Activated B cell treated with CpG ODN at 0.5 μM for 24 hours (primary cell): ENCODE measurements at regions not wholly inside any gene's neighbourhood (a gene's known extent, or its start where the extent isn't known, plus 50 kb on each side); places are given as distances from the start of the nearest gene placed in this dataset.

Experiments
- ATAC-seq: fragments of 200-7000 bp; cut with Tn5 transposase; one replicate; pipeline ENCODE4 v1.10.0; 2021; ENCODE audit warnings: low read depth, mild to moderate bottlenecking, moderate library complexity
- CTCF ChIA-PET: fragments of 350-600 bp; sonication (Branson Sonifier 250); formaldehyde crosslinking; loops from one replicate; lab custom pipeline; 2021; ENCODE audit warnings: antibody characterized with exemption; lab: Charles Lee
- POLR2A ChIA-PET: fragments of 350-600 bp; sonication (Branson Sonifier 250); formaldehyde crosslinking; loops from one replicate; lab custom pipeline; 2021; ENCODE audit warnings: antibody characterized with exemption; lab: Charles Lee
- DNase-seq: peaks from one replicate; pipeline ENCODE4 v3.0.0; 2022
- H3K27ac Mint-ChIP-seq: one replicate; pipeline ENCODE4 v1.8.0; 2020; ENCODE audit warnings: mixed read lengths
- H3K27me3 Mint-ChIP-seq: one replicate; pipeline ENCODE4 v1.8.0; 2021; ENCODE audit warnings: mixed read lengths
- H3K36me3 Mint-ChIP-seq: one replicate; pipeline ENCODE4 v1.8.0; 2021; ENCODE audit warnings: low read depth, mixed read lengths
- H3K4me1 Mint-ChIP-seq: one replicate; pipeline ENCODE4 v1.8.0; 2021; ENCODE audit warnings: mixed read lengths
- H3K4me3 Mint-ChIP-seq: one replicate; pipeline ENCODE4 v1.8.0; 2020; ENCODE audit warnings: mild to moderate bottlenecking, mixed read lengths
- H3K9me3 Mint-ChIP-seq: one replicate; pipeline ENCODE4 v1.8.0; 2020; ENCODE audit warnings: mixed read lengths
- intact Hi-C: fragments of 100-400 bp; cut with micrococcal nuclease; formaldehyde crosslinking; loops from one replicate; pipeline ENCODE4 v1.15.1; 2024
- TF ChIP-seq, protein P1 (sequence below): fragments of 200-600 bp; IDR thresholded peaks from one replicate; pipeline ENCODE4 v1.8.0; 2022; ENCODE audit warnings: antibody characterized with exemption, mild to moderate bottlenecking

DNA sequence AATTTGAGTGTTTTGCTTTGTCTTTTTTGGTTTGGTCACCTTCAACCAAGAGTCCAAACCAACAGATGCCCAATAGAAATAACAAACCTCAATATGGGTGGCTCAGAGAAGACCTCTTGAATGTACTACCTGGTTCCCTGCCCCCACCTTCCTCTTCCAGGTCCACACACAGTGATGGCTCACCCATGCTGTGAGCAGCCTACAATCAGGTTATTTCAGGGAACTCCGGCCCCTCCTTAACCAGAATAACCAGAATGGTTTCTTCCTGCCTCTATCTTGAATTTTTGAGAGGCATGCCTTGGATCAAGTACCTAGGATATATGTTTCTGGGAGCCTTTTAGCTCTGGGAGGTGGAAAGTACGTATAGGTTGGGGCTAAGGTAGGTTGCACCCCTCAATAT is 327.1 kb upstream of the PRDM1 start:
- ATAC-seq (no peak), DNase-seq (no peak)
- H3K36me3 Mint-ChIP-seq, result no peaks in the 10 kb centered on the region
- H3K4me1 Mint-ChIP-seq, result peaks cover 14% of the 10 kb centered on the region
- no peak overlapping the region for H3K4me3 Mint-ChIP-seq
- H3K9me3 Mint-ChIP-seq, result no peaks in the 10 kb centered on the region
- no peak overlapping the region for H3K27ac Mint-ChIP-seq
- peaks cover 3% of the 10 kb centered on the region for H3K27me3 Mint-ChIP-seq
- TF ChIP-seq, protein P1, sequence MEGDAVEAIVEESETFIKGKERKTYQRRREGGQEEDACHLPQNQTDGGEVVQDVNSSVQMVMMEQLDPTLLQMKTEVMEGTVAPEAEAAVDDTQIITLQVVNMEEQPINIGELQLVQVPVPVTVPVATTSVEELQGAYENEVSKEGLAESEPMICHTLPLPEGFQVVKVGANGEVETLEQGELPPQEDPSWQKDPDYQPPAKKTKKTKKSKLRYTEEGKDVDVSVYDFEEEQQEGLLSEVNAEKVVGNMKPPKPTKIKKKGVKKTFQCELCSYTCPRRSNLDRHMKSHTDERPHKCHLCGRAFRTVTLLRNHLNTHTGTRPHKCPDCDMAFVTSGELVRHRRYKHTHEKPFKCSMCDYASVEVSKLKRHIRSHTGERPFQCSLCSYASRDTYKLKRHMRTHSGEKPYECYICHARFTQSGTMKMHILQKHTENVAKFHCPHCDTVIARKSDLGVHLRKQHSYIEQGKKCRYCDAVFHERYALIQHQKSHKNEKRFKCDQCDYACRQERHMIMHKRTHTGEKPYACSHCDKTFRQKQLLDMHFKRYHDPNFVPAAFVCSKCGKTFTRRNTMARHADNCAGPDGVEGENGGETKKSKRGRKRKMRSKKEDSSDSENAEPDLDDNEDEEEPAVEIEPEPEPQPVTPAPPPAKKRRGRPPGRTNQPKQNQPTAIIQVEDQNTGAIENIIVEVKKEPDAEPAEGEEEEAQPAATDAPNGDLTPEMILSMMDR, result no peak
- ChIA-PET POLR2A (no interaction called here), CTCF (no interaction called here)
- intact Hi-C loops, result no loop called here

DNA sequence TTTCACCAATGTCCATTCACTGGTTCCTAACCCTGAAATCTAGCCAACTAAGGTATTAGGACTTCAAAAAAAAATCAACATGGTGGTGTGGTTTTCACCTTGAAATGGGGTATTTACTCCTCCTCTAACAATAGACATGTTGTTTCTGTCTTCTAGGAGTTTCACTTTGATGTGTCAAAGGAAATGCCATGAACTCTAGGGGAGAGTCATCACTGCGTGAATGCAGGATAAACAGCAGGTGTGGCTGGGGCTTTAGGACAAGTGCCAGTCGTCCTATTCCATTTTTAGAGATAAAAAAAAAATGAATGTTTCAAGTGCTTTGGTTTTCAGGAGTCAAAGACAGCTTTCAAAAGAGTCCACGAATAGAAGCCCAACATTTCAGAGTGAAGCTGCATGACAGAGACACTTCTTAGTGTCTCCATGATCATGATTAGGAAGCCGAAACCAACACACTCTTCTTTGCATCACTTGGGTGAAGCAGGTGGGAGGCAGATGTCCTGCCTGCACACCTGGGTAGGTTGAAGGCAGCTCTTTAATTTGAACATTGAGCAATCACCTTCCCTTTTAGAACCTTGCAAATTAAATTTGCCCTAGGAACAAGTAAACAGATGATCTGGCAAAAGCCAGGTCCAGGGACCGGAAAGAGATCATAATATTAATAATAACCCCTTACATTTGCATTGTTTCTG is 328.5 kb upstream of the PRDM1 start:
- Mint-ChIP-seq H3K27ac (no peak overlapping the region), H3K9me3 (no peaks in the 10 kb centered on the region), H3K36me3 (no peaks in the 10 kb centered on the region), H3K4me1 (peaks cover 14% of the 10 kb centered on the region), H3K27me3 (peaks cover 4% of the 10 kb centered on the region), H3K4me3 (no peak overlapping the region)
- TF ChIP-seq, protein P1, result no peak
- ATAC-seq, result no peak
- intact Hi-C loops, result no loop called here
- DNase-seq, result no peak
- ChIA-PET CTCF (no interaction called here), POLR2A (no interaction called here)

DNA sequence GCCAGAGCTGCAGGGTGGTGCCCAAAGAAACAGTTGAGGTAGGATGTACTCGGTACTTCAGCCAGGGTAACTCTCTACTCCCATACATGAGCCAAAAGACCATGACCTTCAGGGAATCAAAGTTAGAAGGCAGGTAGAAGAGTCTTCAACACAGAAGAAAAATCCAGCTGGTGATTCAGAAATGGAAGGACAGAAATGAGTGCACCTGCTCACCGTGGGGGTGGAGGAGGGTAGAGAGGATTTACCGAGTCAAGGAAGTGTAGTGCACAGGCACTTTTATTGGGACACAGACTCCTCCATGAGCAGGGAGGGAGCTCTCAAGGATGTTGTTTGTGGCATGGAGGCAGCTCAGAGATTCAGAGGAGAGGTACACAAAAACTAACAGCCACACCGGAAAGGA is 330.3 kb upstream of the PRDM1 start:
- ATAC-seq, result no peak
- intact Hi-C loops, result no loop called here
- TF ChIP-seq, protein P1, result no peak
- Mint-ChIP-seq H3K4me3 (no peak overlapping the region), H3K27ac (no peak overlapping the region), H3K27me3 (peaks cover 4% of the 10 kb centered on the region), H3K36me3 (no peaks in the 10 kb centered on the region), H3K9me3 (no peaks in the 10 kb centered on the region), H3K4me1 (peaks cover 14% of the 10 kb centered on the region)
- POLR2A ChIA-PET, result no interaction called here
- DNase-seq, result no peak
- CTCF ChIA-PET, result no interaction called here

DNA sequence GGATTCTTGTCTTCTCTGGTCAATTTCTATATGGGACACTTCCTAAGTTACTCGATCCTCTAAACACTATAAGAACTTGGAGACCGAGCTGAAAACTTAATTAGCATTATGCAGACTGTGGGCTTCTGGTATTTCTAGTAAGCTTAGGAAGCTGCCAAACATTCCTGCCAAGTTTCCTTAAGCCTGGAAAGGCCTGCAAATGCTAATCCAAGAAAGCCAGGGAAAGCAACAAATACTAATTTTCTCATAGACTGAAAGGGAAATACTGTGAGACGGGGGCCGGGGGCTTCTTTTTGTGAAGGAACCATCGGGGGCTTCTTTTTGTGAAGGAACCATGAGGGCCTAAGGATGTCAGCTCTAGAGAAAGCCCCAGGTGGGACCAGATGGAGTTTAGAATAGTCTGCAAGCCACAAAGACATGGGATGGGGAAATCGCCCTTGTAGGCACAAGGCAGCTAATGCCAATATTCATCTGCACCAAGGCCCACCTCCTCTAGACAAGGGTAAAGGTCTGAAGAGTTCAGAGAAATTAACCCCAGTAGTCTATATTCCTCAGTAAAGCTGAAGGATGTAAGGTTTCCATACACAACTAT is 332.4 kb upstream of the PRDM1 start:
- TF ChIP-seq, protein P1, result no peak
- DNase-seq (no peak), ATAC-seq (no peak)
- Mint-ChIP-seq H3K9me3 (no peaks in the 10 kb centered on the region), H3K36me3 (no peaks in the 10 kb centered on the region), H3K4me1 (peaks cover 14% of the 10 kb centered on the region), H3K27me3 (peaks cover 7% of the 10 kb centered on the region), H3K27ac (no peak overlapping the region), H3K4me3 (no peak overlapping the region)
- ChIA-PET CTCF (no interaction called here), POLR2A (interaction anchor here (0.6 kb wide), 1 partner anchor 200 kb away, joined by 3 read pairs; no protein-coding TSS in a partner anchor)
- intact Hi-C loops, result no loop called here

- intact Hi-C loops, result no loop called here
- H3K27me3 Mint-ChIP-seq, result peaks cover 7% of the 10 kb centered on the region
- ChIA-PET CTCF (no interaction called here), POLR2A (no interaction called here)
- H3K9me3 Mint-ChIP-seq, result no peaks in the 10 kb centered on the region
- no peaks in the 10 kb centered on the region for H3K36me3 Mint-ChIP-seq
- H3K27ac Mint-ChIP-seq, result no peak overlapping the region
- DNase-seq (no peak), ATAC-seq (no peak)
- H3K4me3 Mint-ChIP-seq, result no peak overlapping the region
- H3K4me1 Mint-ChIP-seq, result peaks cover 12% of the 10 kb centered on the region
- TF ChIP-seq, protein P1, result no peak
Measured at GRCh38 chr6:105753207-105753606, 332.9 kb upstream of the PRDM1 start.
